Middle frontal gyrus (tissue), 1 donor: ENCODE measurements at regions not wholly inside any gene's neighbourhood (a gene's known extent, or its start where the extent isn't known, plus 50 kb on each side); places are given as distances from the start of the nearest gene placed in this dataset.
"Not testable (repeated sequence)": the region's sequence is repeated elsewhere in the genome, so short reads cannot be mapped to it uniquely, and the experiment has no call there.

ENCODE experiments used
- DNase-seq: peaks from one replicate; pipeline ENCODE4 v3.0.0-alpha.2; 2015; ENCODE audit warnings: low spot score; ENCODE audit errors: extremely low spot score

- not testable (repeated sequence) for DNase-seq
These were observed 1211.8 kb downstream of the OTOL1 start for GRCh38 chr3:162708394-162708793.

GRCh38 chr3:162708942-162709706 lies 1212.5 kb downstream of the OTOL1 start:
- not testable (repeated sequence) for DNase-seq

- DNase-seq = no peak
These were observed 1213.9 kb downstream of the OTOL1 start for GRCh38 chr3:162710332-162711112.

GRCh38 chr3:162717074-162717473 lies 1220.5 kb downstream of the OTOL1 start:
- DNase-seq = not testable (repeated sequence)

- no peak for DNase-seq
These were observed 1222.1 kb downstream of the OTOL1 start for GRCh38 chr3:162718697-162719096.

GRCh38 chr3:162719684-162720341 lies 1223.2 kb downstream of the OTOL1 start:
- DNase-seq = no peak

GRCh38 chr3:162721736-162722135 lies 1225.1 kb downstream of the OTOL1 start:
- DNase-seq = no peak

- DNase-seq = no peak
These were observed 1225.7 kb downstream of the OTOL1 start for GRCh38 chr3:162722337-162722736.

GRCh38 chr3:162722796-162723195 lies 1226.2 kb downstream of the OTOL1 start:
- DNase-seq = not testable (repeated sequence)

- DNase-seq = no peak
These were observed 1233.1 kb downstream of the OTOL1 start for GRCh38 chr3:162729686-162730085.

- not testable (repeated sequence) for DNase-seq
These were observed 1235.4 kb downstream of the OTOL1 start for GRCh38 chr3:162731961-162732360.

- no peak for DNase-seq
These were observed 1242.2 kb downstream of the OTOL1 start for GRCh38 chr3:162738784-162739183.

GRCh38 chr3:162740941-162741596 lies 1244.5 kb downstream of the OTOL1 start:
- DNase-seq = no peak

- DNase-seq = no peak
These were observed 1245.6 kb downstream of the OTOL1 start for GRCh38 chr3:162742159-162742717.

- DNase-seq = no peak
These were observed 1246.5 kb downstream of the OTOL1 start for GRCh38 chr3:162743091-162743490.

- DNase-seq = no peak
These were observed 1264.2 kb downstream of the OTOL1 start for GRCh38 chr3:162760789-162761188.

- DNase-seq = no peak
These were observed 1267.6 kb downstream of the OTOL1 start for GRCh38 chr3:162764051-162764807.

GRCh38 chr3:162764808-162765071 lies 1268.1 kb downstream of the OTOL1 start:
- DNase-seq = no peak

GRCh38 chr3:162765524-162765923 lies 1268.9 kb downstream of the OTOL1 start:
- DNase-seq = no peak

- no peak for DNase-seq
These were observed 1273.0 kb downstream of the OTOL1 start for GRCh38 chr3:162769564-162769963.

GRCh38 chr3:162770551-162770950 lies 1273.9 kb downstream of the OTOL1 start:
- DNase-seq = no peak
